Gastroesophageal sphincter (tissue), 3 donors: ENCODE measurements at regions not wholly inside any gene's neighbourhood (a gene's known extent, or its start where the extent isn't known, plus 50 kb on each side); places are given as distances from the start of the nearest gene placed in this dataset.

Source experiments
- CTCF ChIP-seq, 4 experiments: fragments of 200-600 bp in 2 of 4; fragments of 450-650 bp in 2 of 4; sonication (generic) in 1 of 4; IDR thresholded peaks; one replicate each; pipeline ENCODE4 v1.5.1; 2017 to 2019; ENCODE audit warnings: antibody characterized with exemption in 4 of 4, mild to moderate bottlenecking in 2 of 4, moderate library complexity in 2 of 4
- POLR2A ChIP-seq, 2 donors: fragments of 450-650 bp; IDR thresholded peaks; one replicate each; pipeline ENCODE4 v1.6.1; 2017; ENCODE audit warnings: antibody characterized with exemption in 2 of 2, mild to moderate bottlenecking in 2 of 2, moderate library complexity in 1 of 2
- POLR2AphosphoS5 ChIP-seq: sonication (generic); formaldehyde crosslinking; IDR thresholded peaks from one replicate; pipeline ENCODE4 v1.6.1; 2017; ENCODE audit warnings: antibody characterized with exemption

- no peak for TF ChIP-seq CTCF (IDR thresholded peaks at IDR 0.05)
- no peak for TF ChIP-seq POLR2A (IDR thresholded peaks at IDR 0.05)
- TF ChIP-seq POLR2AphosphoS5 = no peak
Observed at GRCh38 chr18:67143028-67143427, 373.5 kb downstream of the DSEL start.
